ENCODE measurements at regions not wholly inside any gene's neighbourhood (a gene's known extent, or its start where the extent isn't known, plus 50 kb on each side); places are given as distances from the start of the nearest gene placed in this dataset.
A peak's percentile ranks its signal among the peaks of the same experiment; 100 is the strongest.

DNA sequence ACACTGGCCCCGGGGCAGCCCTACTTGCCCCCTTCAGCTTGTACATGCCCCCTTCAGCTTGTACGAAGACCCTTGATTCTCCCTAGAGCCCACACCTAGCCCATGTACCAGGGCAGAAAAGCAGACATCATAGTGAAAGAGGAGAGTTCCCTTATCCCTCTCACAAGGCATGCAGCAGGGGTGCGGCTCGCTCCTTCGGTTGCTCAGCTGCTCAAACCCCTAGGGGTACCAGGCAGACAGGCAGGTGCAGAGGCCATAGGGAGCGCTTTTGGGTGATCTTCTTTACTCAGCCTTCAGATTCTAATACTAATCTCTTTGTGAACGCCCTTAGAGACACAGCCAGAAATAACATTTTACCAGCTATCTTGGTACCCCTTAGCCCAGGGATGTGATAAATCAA, 286.3 kb downstream of the NPIPA8 start:
- DNase-seq = no peak

GRCh38 chr16:18049547-18050133, 286.9 kb downstream of the NPIPA8 start:
- DNase-seq = no peak

DNA sequence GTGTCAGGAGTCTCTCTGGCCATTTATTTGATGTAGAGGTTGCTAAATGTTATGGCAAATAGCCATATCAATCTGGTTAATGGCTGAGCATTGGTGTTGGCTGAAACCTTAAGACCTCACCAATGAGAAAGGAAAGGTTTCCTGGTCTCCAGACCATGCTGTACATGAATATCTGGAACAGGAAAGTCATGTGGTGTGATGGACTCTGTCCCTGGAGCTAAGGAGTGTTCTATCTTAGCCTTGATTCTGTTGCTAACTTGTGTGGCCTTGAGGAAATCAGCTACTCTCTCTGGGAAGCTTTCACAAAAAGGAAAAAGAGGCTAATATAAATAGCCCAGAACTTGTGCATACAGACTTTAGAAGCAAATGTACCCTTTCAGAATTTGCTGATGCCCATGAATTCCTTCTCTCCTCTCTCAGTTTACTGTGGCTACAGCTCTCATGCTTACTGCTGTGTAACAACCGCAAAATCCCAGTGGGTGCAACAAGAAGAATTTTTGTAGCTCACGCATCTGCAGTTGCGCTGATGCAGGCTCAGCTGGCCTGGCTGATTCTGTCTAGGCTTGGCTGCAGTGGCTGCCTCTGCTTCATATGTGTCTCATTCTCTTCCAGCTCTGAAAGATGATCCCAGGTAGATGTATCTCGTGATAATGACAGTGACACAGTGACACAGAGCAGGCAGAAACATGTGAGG, 287.5 kb downstream of the NPIPA8 start:
- DNase-seq = no peak

GRCh38 chr16:18047761-18048160, 288.8 kb downstream of the NPIPA8 start:
- DNase-seq = no peak

DNA sequence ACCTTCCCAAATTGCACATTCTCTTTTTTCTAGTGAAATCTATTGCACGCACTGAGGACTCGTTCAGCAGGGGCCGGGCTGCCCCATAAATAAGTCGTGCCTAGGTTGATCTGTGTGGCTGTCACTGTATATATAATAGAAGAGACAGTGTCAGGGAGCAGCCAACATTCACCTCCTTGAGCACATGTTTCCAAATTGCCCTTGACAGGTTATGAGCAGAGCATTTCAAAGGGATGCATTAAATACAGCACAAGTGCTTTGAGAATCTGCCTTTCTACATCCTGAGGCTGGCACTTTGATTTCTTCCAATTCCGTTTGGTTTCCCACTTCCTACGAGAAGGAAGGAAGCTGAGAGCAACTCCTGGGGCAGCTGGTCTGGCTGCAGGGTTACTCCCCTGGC, 291.2 kb downstream of the NPIPA8 start:
- no peak for DNase-seq

DNA sequence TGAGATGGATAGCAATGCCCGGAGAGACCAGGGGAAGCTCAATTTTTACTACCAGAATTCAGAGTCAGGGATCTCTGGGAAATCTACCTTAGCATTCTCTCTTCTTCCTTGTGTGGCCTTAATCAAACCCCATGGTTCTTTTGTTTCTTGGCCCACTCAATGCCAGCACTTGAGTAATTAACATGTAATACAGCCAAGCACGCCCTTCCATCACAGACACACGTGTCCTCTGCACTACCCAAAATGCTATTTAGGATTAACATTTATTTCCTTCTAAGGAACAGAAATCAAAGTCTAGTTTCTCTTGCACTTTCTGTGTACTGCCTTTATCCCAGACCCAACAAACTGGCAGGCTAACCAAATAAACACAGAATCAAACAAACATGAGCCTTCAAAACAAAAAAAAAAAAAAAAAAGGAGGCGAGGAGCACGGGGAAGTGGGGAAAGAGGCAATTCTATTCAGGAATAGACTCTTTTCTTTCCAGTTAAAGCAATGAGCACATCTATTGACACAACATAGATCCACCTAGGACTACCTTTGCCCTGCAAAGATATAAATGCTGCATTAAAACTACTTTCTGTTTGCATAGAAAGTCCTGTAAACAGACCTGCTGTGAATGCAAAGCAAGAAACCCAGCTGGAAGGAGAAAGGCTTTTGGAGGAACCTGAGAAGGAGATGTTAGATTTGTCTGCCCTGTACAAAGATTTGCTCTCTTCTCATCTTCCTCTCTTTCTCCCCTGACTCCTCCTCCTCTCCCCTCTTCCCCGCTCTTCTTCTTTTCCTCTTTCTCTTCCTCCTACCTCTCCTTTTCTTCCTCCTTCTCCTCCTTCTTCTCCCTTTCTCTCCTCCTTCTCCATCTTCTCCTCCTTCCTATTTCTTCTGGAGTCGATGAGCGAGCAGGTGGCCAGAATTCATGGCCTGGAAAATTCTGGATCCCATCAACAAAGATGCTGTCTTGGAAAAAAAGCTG, 294.4 kb downstream of the NPIPA8 start:
- DNase-seq = no peak

DNA sequence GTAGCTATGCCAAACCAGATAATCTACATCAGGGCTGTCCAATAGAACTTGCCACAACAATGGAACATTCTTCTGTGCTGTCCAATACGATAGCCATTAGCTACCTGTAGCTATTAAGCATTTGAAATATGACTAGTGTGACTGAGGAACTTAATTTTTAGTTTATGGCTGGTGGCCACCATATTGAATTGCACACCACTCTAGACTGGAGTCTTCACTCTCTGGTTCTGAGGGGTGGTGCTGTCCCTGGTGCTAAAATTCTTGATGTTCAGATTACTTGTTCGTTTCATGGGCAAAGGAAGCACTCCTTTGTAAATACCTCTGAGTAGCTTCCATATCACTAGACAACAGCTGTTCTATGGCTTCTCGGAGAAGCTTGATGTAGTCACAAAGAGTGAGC, 296.6 kb downstream of the NPIPA8 start:
- no peak for DNase-seq

- no peak for DNase-seq
Measured at GRCh38 chr16:18037051-18037450, 299.5 kb downstream of the NPIPA8 start.

GRCh38 chr16:18024611-18025010, 311.9 kb downstream of the NPIPA8 start:
- no peak for DNase-seq

DNA sequence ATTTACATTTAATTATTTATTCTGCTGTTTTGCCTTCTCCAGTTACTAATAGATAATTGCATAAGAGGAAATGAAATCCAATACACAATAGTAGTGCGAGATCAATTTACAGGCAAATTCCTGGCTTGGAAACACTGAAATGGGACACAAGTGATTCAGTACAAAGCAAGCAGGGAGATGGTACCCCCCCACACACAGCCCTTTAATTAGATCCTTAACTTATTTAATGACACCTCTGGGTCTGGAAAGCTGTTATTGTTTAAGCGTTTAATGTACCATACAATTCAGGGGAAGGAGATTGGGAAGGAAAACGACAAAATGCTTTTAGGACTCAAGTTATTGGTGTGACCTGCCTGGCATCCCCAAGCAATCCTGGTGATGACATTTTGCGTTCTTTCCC, 318.2 kb downstream of the NPIPA8 start:
- DNase-seq = no peak

GRCh38 chr16:18013863-18014262, 322.7 kb downstream of the NPIPA8 start:
- DNase-seq = no peak

DNA sequence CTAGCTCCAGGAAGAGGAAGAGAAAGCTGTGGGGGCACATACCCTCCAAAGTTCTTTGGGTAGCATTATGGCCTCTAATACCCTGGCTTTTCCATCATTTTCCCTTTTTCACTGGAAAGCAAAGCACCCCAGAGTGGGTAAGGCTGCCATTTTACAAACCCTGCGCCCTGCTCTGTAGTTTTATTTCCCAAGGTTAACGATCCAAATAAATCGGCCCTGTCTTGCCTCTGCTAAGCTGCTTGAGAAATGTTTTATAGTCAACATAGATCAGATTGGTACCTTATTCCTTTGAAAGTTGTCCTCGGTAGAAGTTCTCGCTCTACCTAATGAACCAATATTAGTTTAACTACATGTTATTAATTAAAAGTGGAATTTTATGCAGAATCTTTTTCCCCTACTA, 328.2 kb downstream of the NPIPA8 start:
- no peak for DNase-seq

- DNase-seq = peak; percentile 38
Measured at GRCh38 chr16:18003033-18003432, 333.5 kb downstream of the NPIPA8 start.

- no peak for DNase-seq
Measured at GRCh38 chr16:17998996-17999395, 337.5 kb downstream of the NPIPA8 start.

DNA sequence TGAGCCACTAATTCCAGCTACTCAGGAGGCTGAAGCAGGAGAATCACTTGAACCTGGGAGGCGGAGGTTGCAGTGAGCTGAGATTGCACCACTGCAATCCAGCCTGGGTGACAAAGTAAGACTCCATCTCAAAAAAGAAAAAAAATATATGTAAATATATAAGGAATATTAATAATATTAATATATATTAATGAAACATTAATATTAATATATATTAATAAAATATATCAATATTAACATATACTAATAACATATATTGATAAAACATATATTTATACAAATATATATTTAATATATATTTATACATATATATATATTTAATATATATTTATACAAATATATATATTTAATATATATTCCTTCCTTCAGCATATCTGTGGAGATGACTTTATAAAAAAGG, 338.0 kb downstream of the NPIPA8 start:
- no peak for DNase-seq

GRCh38 chr16:17994027-17994426, 342.5 kb downstream of the NPIPA8 start:
- no peak for DNase-seq

DNA sequence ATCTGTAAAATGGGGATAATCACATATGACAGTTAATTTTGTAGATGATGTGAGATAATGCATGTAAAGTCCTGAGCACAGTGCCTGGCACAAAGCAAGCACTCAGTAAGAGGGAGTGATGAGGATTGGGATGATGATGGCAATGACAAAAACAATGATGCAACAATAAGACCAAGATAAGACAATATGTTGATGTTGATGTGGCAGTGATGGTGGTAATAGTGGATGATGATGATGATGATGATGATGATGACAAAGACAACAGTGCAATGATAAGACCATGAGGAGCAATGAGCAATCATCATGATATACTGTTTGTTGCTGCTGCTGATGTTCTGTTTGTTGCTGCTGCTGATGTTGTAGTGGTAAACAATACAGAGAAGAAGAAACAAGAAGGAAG, 344.1 kb downstream of the NPIPA8 start:
- DNase-seq = no peak

- no peak for DNase-seq
Measured at GRCh38 chr16:17989255-17989654, 347.3 kb downstream of the NPIPA8 start.

DNA sequence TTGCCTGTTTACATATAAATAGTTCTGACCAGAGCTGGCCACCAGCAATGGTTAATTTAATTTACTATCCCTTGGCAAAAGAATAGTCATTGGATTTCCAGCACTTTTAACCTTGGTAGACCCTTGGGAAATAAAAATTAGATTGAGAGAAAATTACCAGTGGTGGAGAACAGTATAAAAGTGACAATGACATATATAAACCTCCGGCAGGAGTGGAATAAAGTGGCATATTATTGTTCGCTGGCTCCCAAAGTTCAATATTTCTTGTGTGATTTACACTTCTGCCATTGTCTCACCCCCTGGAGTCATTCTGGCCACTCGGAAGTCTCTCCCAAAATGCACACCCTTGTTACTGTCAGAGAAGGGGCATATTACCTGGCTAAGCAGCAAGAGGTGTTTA, 347.7 kb downstream of the NPIPA8 start:
- DNase-seq = no peak

DNA sequence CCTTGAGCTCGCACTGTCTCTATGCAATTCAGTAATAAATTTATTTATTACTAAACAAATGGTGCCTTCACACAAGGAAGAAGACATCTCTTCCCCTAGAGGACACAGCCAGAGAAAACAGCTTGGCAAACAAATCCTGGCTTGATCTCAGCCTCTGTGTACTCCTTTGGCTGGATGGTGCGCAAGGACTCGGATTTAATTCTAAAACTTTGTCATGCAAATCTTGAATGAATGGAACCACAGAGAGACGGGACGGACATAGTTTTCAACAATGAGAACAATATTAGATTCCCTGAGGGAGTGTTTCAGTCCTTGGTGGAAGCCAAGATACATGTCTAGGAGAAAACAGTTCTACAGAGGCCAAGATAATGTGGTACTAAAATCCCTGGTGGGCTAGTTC, 349.5 kb downstream of the NPIPA8 start:
- no peak for DNase-seq

- DNase-seq = no peak
Measured at GRCh38 chr16:17984810-17985209, 351.7 kb downstream of the NPIPA8 start.

- no peak for DNase-seq
Measured at GRCh38 chr16:17983847-17984639, 352.5 kb downstream of the NPIPA8 start.

DNA sequence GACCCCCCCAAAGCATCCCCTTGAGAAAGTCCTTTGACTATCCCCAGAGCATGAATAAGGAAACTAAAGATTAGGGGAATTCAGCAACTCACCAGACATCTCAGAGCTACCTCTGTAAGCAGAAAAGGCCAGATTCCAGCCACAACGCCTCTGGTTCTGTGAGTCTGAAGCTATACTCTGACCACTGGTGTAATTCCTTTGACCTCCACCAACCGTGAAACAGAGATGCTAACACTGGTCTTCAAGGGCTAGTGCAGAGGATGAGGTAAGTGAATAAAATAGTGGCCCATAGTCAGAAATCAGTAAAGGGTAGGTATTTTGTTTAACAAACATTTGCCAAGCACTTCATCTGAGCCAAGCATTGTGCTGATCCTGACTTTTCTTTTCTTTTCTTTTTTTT, 353.4 kb downstream of the NPIPA8 start:
- no peak for DNase-seq

Measured in DMS79 (cell line).